Endothelial cell of umbilical vein (primary cell): ENCODE measurements at regions not wholly inside any gene's neighbourhood (a gene's known extent, or its start where the extent isn't known, plus 50 kb on each side); places are given as distances from the start of the nearest gene placed in this dataset.
"Not testable (repeated sequence)": the region's sequence is repeated elsewhere in the genome, so short reads cannot be mapped to it uniquely, and the experiment has no call there.

Experiments used
- BruUV-seq: library from RNA; stranded (reverse); fragments of 400-500 nt; replicated peaks from 2 replicates; lab custom pipeline; 2021; lab: Mats Ljungman, UMichigan
- CTCF ChIA-PET: fragments of 300-600, 350-600 bp; sonication (Branson Sonifier 250); formaldehyde crosslinking; loops from one replicate; lab custom pipeline; 2021; ENCODE audit warnings: antibody characterized with exemption, inconsistent platforms; lab: Charles Lee
- POLR2A ChIA-PET: fragments of 300-600, 350-600 bp; sonication (Branson Sonifier 250); formaldehyde crosslinking; loops from one replicate; lab custom pipeline; 2021; ENCODE audit warnings: antibody characterized with exemption, inconsistent platforms; lab: Charles Lee
- DNase-seq: peaks from one replicate; pipeline ENCODE4 v3.0.0-alpha.2; 2011; ENCODE audit warnings: low read depth, low spot score
- FAIRE-seq: peaks from 2 replicates; lab custom pipeline; 2011; peaks lifted over from hg19 to GRCh38; lab: Jason Lieb, UNC
- H2AFZ ChIP-seq: 2 replicates; pipeline ENCODE4 v1.6.0; 2012; ENCODE audit warnings: low read depth, low read length, control low read depth, inconsistent platforms
- H3K27ac ChIP-seq: 2 replicates; pipeline ENCODE4 v1.5.1; 2011; ENCODE audit warnings: low read depth, mild to moderate bottlenecking, control low read depth, low read length, moderate library complexity; ENCODE audit not compliant: insufficient read depth
- H3K27me3 ChIP-seq, 2 experiments: 2 replicates each; pipeline versions ENCODE4 v1.6.0 to v1.6.1; 2011; ENCODE audit warnings: low read length in 2 of 2, mixed read lengths in 1 of 2; ENCODE audit not compliant: control insufficient read depth in 2 of 2, insufficient read depth in 2 of 2
- H3K36me3 ChIP-seq, 2 experiments: 2 replicates in 1 of 2; 3 replicates in 1 of 2; pipeline ENCODE4 v1.5.1; 2011; ENCODE audit warnings: low read length in 2 of 2, mild to moderate bottlenecking in 1 of 2, moderate library complexity in 1 of 2; ENCODE audit not compliant: control insufficient read depth in 2 of 2, insufficient read depth in 2 of 2; ENCODE audit errors: extremely low read depth in 1 of 2
- H3K4me1 ChIP-seq: 3 replicates; pipeline ENCODE4 v1.5.1; 2011; ENCODE audit warnings: mild to moderate bottlenecking, low read length; ENCODE audit not compliant: control insufficient read depth, insufficient read depth; ENCODE audit errors: extremely low read depth
- H3K4me2 ChIP-seq: 2 replicates; pipeline ENCODE4 v1.6.1; 2011; ENCODE audit warnings: low read length, control low read depth, mixed read lengths; ENCODE audit not compliant: insufficient read depth
- H3K4me3 ChIP-seq, 3 experiments: fragments of 200-600 bp in 1 of 3; sonication (generic), shearing (Covaris generic) in 1 of 3; replicated peaks in 1 of 3; 2 replicates each; pipeline ENCODE4 v1.5.1; 2011 to 2016; ENCODE audit warnings: control low read depth in 3 of 3, low read length in 3 of 3, mild to moderate bottlenecking in 2 of 3, inconsistent platforms in 1 of 3, low read depth in 1 of 3, moderate library complexity in 1 of 3; ENCODE audit not compliant: insufficient read depth in 1 of 3
- H3K79me2 ChIP-seq: 2 replicates; pipeline ENCODE4 v1.6.0; 2012; ENCODE audit warnings: low read length, inconsistent platforms; ENCODE audit not compliant: control insufficient read depth, insufficient read depth
- H3K9ac ChIP-seq: replicated peaks from 2 replicates; pipeline ENCODE3; 2011; ENCODE audit warnings: low read length, control low read depth; ENCODE audit not compliant: insufficient read depth; ENCODE audit errors: extremely low read depth
- H3K9me1 ChIP-seq: replicated peaks from 3 replicates; pipeline ENCODE4 v1.6.0; 2011; ENCODE audit warnings: mild to moderate bottlenecking, low read length; ENCODE audit not compliant: control insufficient read depth, insufficient read depth; ENCODE audit errors: extremely low read depth
- H3K9me3 ChIP-seq: replicated peaks from 2 replicates; pipeline ENCODE4 v1.5.1; 2012; ENCODE audit warnings: low read length, inconsistent platforms; ENCODE audit not compliant: control insufficient read depth, insufficient read depth
- H4K20me1 ChIP-seq: replicated peaks from 2 replicates; pipeline ENCODE3; 2011; ENCODE audit warnings: mild to moderate bottlenecking, low read length; ENCODE audit not compliant: control insufficient read depth, insufficient read depth; ENCODE audit errors: extremely low read depth
- CTCF ChIP-seq, 2 donors: IDR thresholded peaks; 1 replicate in 1 of 2; 2 replicates in 1 of 2; pipeline ENCODE4 v1.5.1; 2011; ENCODE audit warnings: low read length in 2 of 2, mild to moderate bottlenecking in 2 of 2, moderate library complexity in 2 of 2, control low read depth in 1 of 2, inconsistent platforms in 1 of 2, low read depth in 1 of 2; ENCODE audit not compliant: insufficient read depth in 1 of 2; ENCODE audit errors: extremely low read depth in 1 of 2
- EZH2 ChIP-seq: IDR thresholded peaks from 2 replicates; pipeline ENCODE4 v1.6.1; 2012; ENCODE audit warnings: borderline replicate concordance, low read depth, mild to moderate bottlenecking, moderate library complexity, low read length, inconsistent platforms; ENCODE audit not compliant: severe bottlenecking
- FOS ChIP-seq: IDR thresholded peaks from 2 replicates; pipeline ENCODE4 v1.6.1; 2011; ENCODE audit warnings: mild to moderate bottlenecking, low read length, moderate library complexity, borderline replicate concordance; ENCODE audit not compliant: insufficient read depth
- GATA2 ChIP-seq: IDR thresholded peaks from 2 replicates; pipeline ENCODE4 v1.7.0; 2011; ENCODE audit warnings: low read depth, mild to moderate bottlenecking, moderate library complexity, mixed read lengths, low read length; ENCODE audit not compliant: insufficient read length, insufficient read depth
- JUN ChIP-seq: IDR thresholded peaks from 2 replicates; pipeline ENCODE4 v1.6.1; 2011; ENCODE audit warnings: borderline replicate concordance, low read depth; ENCODE audit not compliant: insufficient read length, insufficient read depth
- MAX ChIP-seq: IDR thresholded peaks from 2 replicates; pipeline ENCODE4 v1.6.1; 2011; ENCODE audit not compliant: insufficient read depth, insufficient read length
- MYC ChIP-seq: IDR thresholded peaks from one replicate; pipeline ENCODE4 v1.6.1; 2011; ENCODE audit warnings: mild to moderate bottlenecking, low read depth, low read length
- POLR2A ChIP-seq: IDR thresholded peaks from 2 replicates; pipeline ENCODE4 v1.6.1; 2012; ENCODE audit warnings: low read depth, mild to moderate bottlenecking, control low read depth, low read length
- POLR2AphosphoS5 ChIP-seq: IDR thresholded peaks from 2 replicates; pipeline ENCODE4 v1.6.1; 2012; ENCODE audit warnings: low read depth, mild to moderate bottlenecking, control low read depth, low read length, moderate library complexity; ENCODE audit not compliant: insufficient read depth
- dilution Hi-C: fragments of 300-500 bp; cut with MboI; formaldehyde crosslinking; loops from one replicate; pipeline ENCODE4 v1.15.0; 2019; ENCODE audit warnings: low sequenced_read_pairs; ENCODE audit not compliant: extremely low pct_ligation_motif_present
- intact Hi-C: fragments of 100-400 bp; cut with micrococcal nuclease; formaldehyde crosslinking; loops from one replicate; pipeline ENCODE4 v1.10.0; 2022

- intact Hi-C loops: loop anchor here (5.0 kb wide), 1 partner anchor 217 kb away; no protein-coding TSS in a partner anchor
Measured at GRCh38 chr2:48205137-48205798, 109.2 kb upstream of the FOXN2 start.

GRCh38 chr2:48206056-48206656, 108.3 kb upstream of the FOXN2 start:
- dilution Hi-C loops, DNase-seq, H3K9me3 ChIP-seq, H2AFZ ChIP-seq, H3K27ac ChIP-seq, H3K36me3 ChIP-seq, CTCF ChIA-PET, H3K9ac ChIP-seq, H3K27me3 ChIP-seq, H4K20me1 ChIP-seq, H3K79me2 ChIP-seq, H3K9me1 ChIP-seq, H3K4me2 ChIP-seq, H3K4me3 ChIP-seq, FAIRE-seq, BruUV-seq, POLR2A ChIA-PET: not testable (repeated sequence)
- peaks cover 16% of the 10 kb centered on the region for H3K4me1 ChIP-seq
- intact Hi-C loops: loop anchor here (5.0 kb wide), 1 partner anchor 216 kb away; no protein-coding TSS in a partner anchor

More at GRCh38 chr2:48205137-48205798, 109.2 kb upstream of the FOXN2 start:
- Histone ChIP-seq H3K9ac (no peak overlapping the region), H3K27me3 (no peaks in the 10 kb centered on the region), H4K20me1 (no peaks in the 10 kb centered on the region), H3K36me3 (no peaks in the 10 kb centered on the region), H3K9me3 (no peaks in the 10 kb centered on the region), H3K27ac (no peak overlapping the region), H3K9me1 (no peaks in the 10 kb centered on the region), H3K4me2 (no peak overlapping the region), H3K4me3 (no peak overlapping the region), H3K4me1 (peaks cover 14% of the 10 kb centered on the region), H3K79me2 (no peaks in the 10 kb centered on the region), H2AFZ (no peak overlapping the region)
- no peak for FAIRE-seq
- ChIA-PET POLR2A (no interaction called here), CTCF (interaction anchor here (0.5 kb wide), 1 partner anchor 522 kb away, joined by 3 read pairs; no protein-coding TSS in a partner anchor)
- TF ChIP-seq POLR2AphosphoS5 (no peak), EZH2 (no peak), CTCF (IDR thresholded peaks at IDR 0.05; ENCODE audit: extremely low read depth in 1 of 2, insufficient read depth in 1 of 2, low read depth in 1 of 2, low read length in 2 of 2) (no peak), MAX (no peak), FOS (no peak), MYC (no peak), GATA2 (no peak), POLR2A (no peak), JUN (no peak)
- BruUV-seq: no TSS peak
- dilution Hi-C loops: no loop called here
- no peak for DNase-seq
